K562 (cell line): ENCODE measurements at regions not wholly inside any gene's neighbourhood (a gene's known extent, or its start where the extent isn't known, plus 50 kb on each side); places are given as distances from the start of the nearest gene placed in this dataset.

Experiments used
- ATAC-seq: fragments of 200-7000 bp; cut with Tn5 transposase; 3 replicates; pipeline ENCODE4 v1.9.1; 2020; ENCODE audit warnings: moderate library complexity
- BruUV-seq: library from RNA; stranded (reverse); fragments of 400-500 nt; replicated peaks from 2 replicates; lab custom pipeline; 2021; lab: Mats Ljungman, UMichigan
- CTCF ChIA-PET: fragments of 300-600 bp; formaldehyde crosslinking; extraction: SDS; loops from one replicate; lab custom pipeline; 2021; ENCODE audit warnings: low intra/inter-chr PET ratio; lab: Yijun Ruan, JAX
- POLR2A ChIA-PET: fragments of 300-600, 350-650 bp; sonication (Branson Sonifier 250); formaldehyde crosslinking; extraction: SDS; loops from one replicate; lab custom pipeline; 2021; ENCODE audit warnings: antibody characterized with exemption, inconsistent platforms; lab: Yijun Ruan, JAX
- DNase-seq, 4 experiments: peaks; one replicate each; pipeline versions ENCODE4 v3.0.0 to v3.0.0-alpha.2; 2011 to 2018; ENCODE audit warnings: low spot score in 3 of 4, mixed read lengths in 3 of 4; ENCODE audit errors: extremely low read depth in 1 of 4
- FAIRE-seq: peaks from 2 replicates; lab custom pipeline; 2011; peaks lifted over from hg19 to GRCh38; lab: Jason Lieb, UNC
- H2AFZ ChIP-seq: 2 replicates; pipeline ENCODE4 v1.6.0; 2011; ENCODE audit warnings: low read depth, low read length, control low read depth, inconsistent platforms
- H3K27ac ChIP-seq: fragments of 200-600 bp; 3 replicates; pipeline ENCODE4 v1.8.0; 2011; ENCODE audit warnings: low read depth, mild to moderate bottlenecking, control low read depth, inconsistent platforms, low read length, moderate library complexity, mixed read lengths; ENCODE audit errors: extremely low read depth
- H3K27me3 ChIP-seq, 2 experiments: fragments of 300-600 bp in 1 of 2; 2 replicates in 1 of 2; 3 replicates in 1 of 2; pipeline versions ENCODE4 v1.6.0 to v1.8.0; 2011; ENCODE audit warnings: inconsistent platforms in 2 of 2, low read length in 2 of 2, mild to moderate bottlenecking in 1 of 2, mixed read lengths in 1 of 2, moderate library complexity in 1 of 2; ENCODE audit not compliant: control insufficient read depth in 2 of 2, insufficient read depth in 2 of 2
- H3K36me3 ChIP-seq: fragments of 300-600 bp; 3 replicates; pipeline ENCODE4 v1.8.0; 2011; ENCODE audit warnings: mild to moderate bottlenecking, low read length, inconsistent platforms; ENCODE audit not compliant: control insufficient read depth, insufficient read depth
- H3K4me1 ChIP-seq, 2 experiments: fragments of 200-600 bp in 1 of 2; replicated peaks in 1 of 2; 2 replicates in 1 of 2; 3 replicates in 1 of 2; pipeline versions ENCODE4 v1.5.1 to v1.8.0; 2011; ENCODE audit warnings: inconsistent platforms in 2 of 2, low read length in 2 of 2, mild to moderate bottlenecking in 1 of 2, mixed read lengths in 1 of 2, moderate library complexity in 1 of 2; ENCODE audit not compliant: control insufficient read depth in 2 of 2, insufficient read depth in 2 of 2
- H3K4me2 ChIP-seq: 2 replicates; pipeline ENCODE4 v1.6.1; 2011; ENCODE audit warnings: low read length, control low read depth, inconsistent platforms, mixed read lengths; ENCODE audit not compliant: insufficient read depth
- H3K4me3 ChIP-seq: fragments of 200-600 bp; sonication (generic), shearing (Covaris generic); 2 replicates; pipeline ENCODE4 v1.5.1; 2016; ENCODE audit warnings: control low read depth, inconsistent platforms
- H3K79me2 ChIP-seq: fragments of 200-600 bp; 3 replicates; pipeline ENCODE4 v1.8.0; 2011; ENCODE audit warnings: low read length, inconsistent platforms; ENCODE audit not compliant: control insufficient read depth, insufficient read depth
- H3K9ac ChIP-seq, 2 experiments: 2 replicates each; pipeline versions ENCODE4 v1.6.0 to v1.6.1; 2011; ENCODE audit warnings: low read depth in 2 of 2, low read length in 2 of 2, control low read depth in 1 of 2, inconsistent platforms in 1 of 2, mild to moderate bottlenecking in 1 of 2, mixed read lengths in 1 of 2; ENCODE audit not compliant: insufficient read depth in 1 of 2
- H3K9me1 ChIP-seq: one replicate; pipeline ENCODE4 v1.6.0; 2011; ENCODE audit warnings: inconsistent platforms, mild to moderate bottlenecking, low read length, moderate library complexity; ENCODE audit not compliant: control insufficient read depth, insufficient read depth
- H3K9me3 ChIP-seq: replicated peaks from 2 replicates; pipeline ENCODE4 v1.5.1; 2011; ENCODE audit warnings: low read depth, low read length, inconsistent platforms; ENCODE audit not compliant: control insufficient read depth, insufficient read depth
- H4K20me1 ChIP-seq: replicated peaks from 2 replicates; pipeline ENCODE4 v1.6.1; 2011; ENCODE audit warnings: low read length, inconsistent platforms, mixed read lengths; ENCODE audit not compliant: control insufficient read depth, insufficient read depth
- PBX2 ChIP-seq, 2 experiments: IDR thresholded peaks in 1 of 2; conservative IDR thresholded peaks in 1 of 2; 2 replicates each; pipeline ENCODE4 v1.6.1; 2016; ENCODE audit warnings: low read depth in 2 of 2, mild to moderate bottlenecking in 1 of 2, missing compliant biosample characterization in 1 of 2, missing genetic modification characterization in 1 of 2, moderate library complexity in 1 of 2
- PHB2 ChIP-seq: fragments of 450-650 bp; IDR thresholded peaks from 2 replicates; pipeline ENCODE4 v1.6.1; 2017; ENCODE audit warnings: low read depth
- SMARCB1 ChIP-seq: IDR thresholded peaks from 2 replicates; pipeline ENCODE4 v1.6.1; 2011; ENCODE audit warnings: improper control_type of control experiment, low read depth; ENCODE audit not compliant: insufficient read length
- ZKSCAN8 ChIP-seq: fragments of 200-800 bp; sonication (Bioruptor generic); IDR thresholded peaks from 2 replicates; pipeline ENCODE4 v1.6.1; 2016; ENCODE audit warnings: missing genetic modification characterization, missing compliant biosample characterization
- ZNF217 ChIP-seq: sonication (generic); formaldehyde crosslinking; IDR thresholded peaks from 2 replicates; pipeline ENCODE4 v1.8.0; 2022; ENCODE audit warnings: mild to moderate bottlenecking, missing genetic modification reagents
- ZNF830 ChIP-seq: fragments of 250-450 bp; sonication (Bioruptor Pico); IDR thresholded peaks from 2 replicates; pipeline ENCODE4 v1.5.0; 2021; ENCODE audit warnings: mild to moderate bottlenecking
- WGBS: fragments of 100-300 bp; shearing (Covaris generic); methylation state at CpG from one replicate; pipeline ENCODE4 v1.1.6; 2016; ENCODE audit warnings: low coverage, mixed read lengths; ENCODE audit not compliant: insufficient coverage; ENCODE audit errors: missing lambda C conversion rate; 5-methylcytosine and 5-hydroxymethylcytosine counted together
- in situ Hi-C: fragments of 300-500 bp; cut with MboI; formaldehyde crosslinking; loops from 4 replicates; pipeline ENCODE4 v1.15.0; 2018; ENCODE audit warnings: inconsistent platforms, mixed read lengths
- intact Hi-C: fragments of 100-400 bp; cut with micrococcal nuclease; formaldehyde crosslinking; loops from 2 replicates; pipeline ENCODE4 v1.14.2; 2022
- TF ChIP-seq, protein P1 (sequence below): sonication (generic); formaldehyde crosslinking; IDR thresholded peaks from 2 replicates; pipeline ENCODE4 v1.8.1; 2023; ENCODE audit warnings: mild to moderate bottlenecking, missing genetic modification reagents

GRCh38 chr10:33979195-33979594 lies 644.7 kb upstream of the NRP1 start (continued):
- TF ChIP-seq PBX2 (CRISPR knock-in tag; IDR thresholded peaks at IDR 0.05; ENCODE audit: low read depth), result no peak
- TF ChIP-seq PBX2 (tag; conservative IDR thresholded peaks at IDR 0.05; ENCODE audit: low read depth), result no peak
- no peak for TF ChIP-seq ZNF830 (CRISPR knock-in tag)
- no peak for TF ChIP-seq ZKSCAN8
- TF ChIP-seq ZNF217 (CRISPR knock-in tag), result no peak

DNA sequence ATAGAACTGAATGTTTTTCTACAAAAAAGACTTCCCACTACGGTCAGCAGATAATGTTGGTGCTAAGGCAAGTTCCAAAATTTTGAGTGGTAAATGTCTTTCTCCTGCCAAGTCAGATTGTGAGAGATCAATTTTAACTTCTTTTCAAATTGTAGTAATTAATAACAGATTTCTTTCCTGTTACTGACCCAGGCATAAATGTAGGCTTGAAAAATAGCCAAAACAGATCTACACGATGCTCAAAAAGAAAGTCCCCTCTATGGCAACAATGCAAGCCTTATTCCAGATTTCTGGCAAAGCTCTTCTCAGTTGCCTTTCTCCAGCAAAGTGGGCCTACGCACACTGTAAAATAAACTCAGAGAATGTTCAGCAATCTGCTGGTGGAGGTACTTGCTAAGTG lies 641.0 kb upstream of the NRP1 start:
- Histone ChIP-seq H2AFZ (no peak overlapping the region), H3K4me2 (no peak overlapping the region), H3K27me3 (no peaks in the 10 kb centered on the region), H3K9me1 (no peaks in the 10 kb centered on the region), H3K4me1 (no peaks in the 10 kb centered on the region), H3K27ac (no peak overlapping the region), H3K9ac (no peak overlapping the region), H3K36me3 (no peaks in the 10 kb centered on the region), H4K20me1 (no peaks in the 10 kb centered on the region), H3K9me3 (no peaks in the 10 kb centered on the region), H3K79me2 (no peaks in the 10 kb centered on the region), H3K4me3 (no peak overlapping the region)
- FAIRE-seq (no peak), DNase-seq (no peak), ATAC-seq (no peak)
- intact Hi-C loops (no loop called here), in situ Hi-C loops (no loop called here)
- TF ChIP-seq, protein P1, sequence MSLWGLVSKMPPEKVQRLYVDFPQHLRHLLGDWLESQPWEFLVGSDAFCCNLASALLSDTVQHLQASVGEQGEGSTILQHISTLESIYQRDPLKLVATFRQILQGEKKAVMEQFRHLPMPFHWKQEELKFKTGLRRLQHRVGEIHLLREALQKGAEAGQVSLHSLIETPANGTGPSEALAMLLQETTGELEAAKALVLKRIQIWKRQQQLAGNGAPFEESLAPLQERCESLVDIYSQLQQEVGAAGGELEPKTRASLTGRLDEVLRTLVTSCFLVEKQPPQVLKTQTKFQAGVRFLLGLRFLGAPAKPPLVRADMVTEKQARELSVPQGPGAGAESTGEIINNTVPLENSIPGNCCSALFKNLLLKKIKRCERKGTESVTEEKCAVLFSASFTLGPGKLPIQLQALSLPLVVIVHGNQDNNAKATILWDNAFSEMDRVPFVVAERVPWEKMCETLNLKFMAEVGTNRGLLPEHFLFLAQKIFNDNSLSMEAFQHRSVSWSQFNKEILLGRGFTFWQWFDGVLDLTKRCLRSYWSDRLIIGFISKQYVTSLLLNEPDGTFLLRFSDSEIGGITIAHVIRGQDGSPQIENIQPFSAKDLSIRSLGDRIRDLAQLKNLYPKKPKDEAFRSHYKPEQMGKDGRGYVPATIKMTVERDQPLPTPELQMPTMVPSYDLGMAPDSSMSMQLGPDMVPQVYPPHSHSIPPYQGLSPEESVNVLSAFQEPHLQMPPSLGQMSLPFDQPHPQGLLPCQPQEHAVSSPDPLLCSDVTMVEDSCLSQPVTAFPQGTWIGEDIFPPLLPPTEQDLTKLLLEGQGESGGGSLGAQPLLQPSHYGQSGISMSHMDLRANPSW (CRISPR knock-in tag), result no peak
- TF ChIP-seq SMARCB1, result no peak
- TF ChIP-seq PHB2, result no peak
- no TSS peak for BruUV-seq
- WGBS, result 6% methylated on average over 3 of the region's 3 CpGs
- CTCF ChIA-PET, result no interaction called here
- POLR2A ChIA-PET, result no interaction called here
